DND-41 (cell line): ENCODE measurements at regions not wholly inside any gene's neighbourhood (a gene's known extent, or its start where the extent isn't known, plus 50 kb on each side); places are given as distances from the start of the nearest gene placed in this dataset.

ENCODE experiments used
- ATAC-seq: fragments of 200-7000 bp; cut with Tn5 transposase; 3 replicates; pipeline ENCODE4 v1.9.1; 2021; ENCODE audit warnings: low read depth; ENCODE audit not compliant: insufficient read depth
- DNase-seq: peaks from one replicate; pipeline ENCODE4 v3.0.0-alpha.2; 2020
- H2AFZ ChIP-seq: 2 replicates; pipeline ENCODE4 v1.6.0; 2012; ENCODE audit warnings: low read depth, low read length
- H3K27ac ChIP-seq: 2 replicates; pipeline ENCODE4 v1.5.1; 2012; ENCODE audit warnings: low read length, inconsistent platforms
- H3K27me3 ChIP-seq: fragments of 200-600 bp; sonication (generic); 2 replicates; pipeline ENCODE4 v1.6.0; 2012; ENCODE audit warnings: low read length, mild to moderate bottlenecking, inconsistent platforms; ENCODE audit not compliant: insufficient read depth, poor library complexity
- H3K36me3 ChIP-seq: 2 replicates; pipeline ENCODE4 v1.5.1; 2012; ENCODE audit warnings: low read length, inconsistent platforms; ENCODE audit not compliant: insufficient read depth
- H3K4me1 ChIP-seq: 2 replicates; pipeline ENCODE4 v1.5.1; 2012; ENCODE audit warnings: mild to moderate bottlenecking, low read length; ENCODE audit not compliant: insufficient read depth
- H3K4me2 ChIP-seq: 2 replicates; pipeline ENCODE4 v1.6.0; 2012; ENCODE audit warnings: mild to moderate bottlenecking, moderate library complexity, low read length, inconsistent platforms; ENCODE audit not compliant: insufficient read depth
- H3K4me3 ChIP-seq, 2 experiments: fragments of 200-600 bp in 1 of 2; shearing (Covaris generic) in 1 of 2; 2 replicates each; pipeline ENCODE4 v1.5.1; 2012 to 2016; ENCODE audit warnings: inconsistent platforms in 2 of 2, low read length in 2 of 2, mild to moderate bottlenecking in 2 of 2, low read depth in 1 of 2, moderate library complexity in 1 of 2
- H3K79me2 ChIP-seq: 2 replicates; pipeline ENCODE4 v1.6.0; 2012; ENCODE audit warnings: low read length, inconsistent platforms; ENCODE audit not compliant: insufficient read depth
- H3K9ac ChIP-seq: 2 replicates; pipeline ENCODE4 v1.6.0; 2012; ENCODE audit warnings: low read depth, mild to moderate bottlenecking, inconsistent platforms, low read length, moderate library complexity
- H3K9me3 ChIP-seq: 2 replicates; pipeline ENCODE4 v1.5.1; 2012; ENCODE audit warnings: low read length, moderate library complexity, mild to moderate bottlenecking, inconsistent platforms; ENCODE audit not compliant: insufficient read depth, severe bottlenecking
- H4K20me1 ChIP-seq: 2 replicates; pipeline ENCODE4 v1.6.0; 2012; ENCODE audit warnings: low read length; ENCODE audit not compliant: insufficient read depth
- CTCF ChIP-seq: IDR thresholded peaks from 2 replicates; pipeline ENCODE4 v1.5.1; 2012; ENCODE audit warnings: borderline replicate concordance, low read length, moderate library complexity, mild to moderate bottlenecking; ENCODE audit not compliant: poor library complexity, severe bottlenecking; ENCODE audit errors: extremely low read depth
- EZH2 ChIP-seq: IDR thresholded peaks from 3 replicates; pipeline ENCODE4 v1.6.1; 2012; ENCODE audit warnings: borderline replicate concordance, low read depth, mild to moderate bottlenecking, moderate library complexity, low read length, inconsistent platforms; ENCODE audit not compliant: severe bottlenecking

- Histone ChIP-seq H3K79me2 (no peaks in the 10 kb centered on the region), H3K9ac (no peak overlapping the region), H2AFZ (no peak overlapping the region), H4K20me1 (no peaks in the 10 kb centered on the region), H3K4me2 (no peak overlapping the region), H3K27ac (no peak overlapping the region), H3K27me3 (no peaks in the 10 kb centered on the region), H3K4me1 (no peaks in the 10 kb centered on the region), H3K4me3 (no peak overlapping the region), H3K9me3 (no peaks in the 10 kb centered on the region), H3K36me3 (no peaks in the 10 kb centered on the region)
- TF ChIP-seq EZH2 (no peak), CTCF (no peak)
- DNase-seq, result no peak
- no peak for ATAC-seq
These were observed 801.0 kb upstream of the TSPY4 start for GRCh38 chrY:8536277-8536676.

GRCh38 chrY:8541306-8541705, 796.0 kb upstream of the TSPY4 start:
- ATAC-seq, result no peak

GRCh38 chrY:8544715-8545114, 792.5 kb upstream of the TSPY4 start:
- Histone ChIP-seq H3K4me1 (no peaks in the 10 kb centered on the region), H3K36me3 (no peaks in the 10 kb centered on the region), H3K27ac (no peak overlapping the region), H3K4me3 (no peak overlapping the region), H3K79me2 (no peaks in the 10 kb centered on the region), H3K4me2 (no peak overlapping the region), H3K9me3 (no peaks in the 10 kb centered on the region), H4K20me1 (no peaks in the 10 kb centered on the region), H2AFZ (no peak overlapping the region), H3K27me3 (no peaks in the 10 kb centered on the region), H3K9ac (no peak overlapping the region)
- ATAC-seq (no peak), DNase-seq (no peak)
- TF ChIP-seq EZH2 (no peak), CTCF (no peak)

More at GRCh38 chrY:8541306-8541705, 796.0 kb upstream of the TSPY4 start:
- H3K9ac ChIP-seq, result no peak overlapping the region
- H3K36me3 ChIP-seq, result no peaks in the 10 kb centered on the region
- H2AFZ ChIP-seq, result no peak overlapping the region
- no peak overlapping the region for H3K27ac ChIP-seq
- no peak overlapping the region for H3K4me3 ChIP-seq
- no peaks in the 10 kb centered on the region for H3K4me1 ChIP-seq
- H3K4me2 ChIP-seq, result no peak overlapping the region
- no peaks in the 10 kb centered on the region for H3K9me3 ChIP-seq
- H4K20me1 ChIP-seq, result no peaks in the 10 kb centered on the region
- no peaks in the 10 kb centered on the region for H3K27me3 ChIP-seq
- no peaks in the 10 kb centered on the region for H3K79me2 ChIP-seq
- TF ChIP-seq EZH2 (no peak), CTCF (no peak)
- DNase-seq, result no peak

GRCh38 chrY:8547931-8548330, 789.3 kb upstream of the TSPY4 start:
- Histone ChIP-seq H3K27ac (no peak overlapping the region), H3K36me3 (no peaks in the 10 kb centered on the region), H4K20me1 (no peaks in the 10 kb centered on the region), H3K27me3 (no peaks in the 10 kb centered on the region), H3K9me3 (no peaks in the 10 kb centered on the region), H3K79me2 (no peaks in the 10 kb centered on the region), H3K4me1 (no peaks in the 10 kb centered on the region), H3K9ac (no peak overlapping the region), H3K4me2 (no peak overlapping the region), H2AFZ (no peak overlapping the region), H3K4me3 (no peak overlapping the region)
- TF ChIP-seq EZH2 (no peak), CTCF (no peak)
- ATAC-seq, result no peak
- DNase-seq, result no peak
